ENCODE measurements at regions not wholly inside any gene's neighbourhood (a gene's known extent, or its start where the extent isn't known, plus 50 kb on each side); places are given as distances from the start of the nearest gene placed in this dataset.

GRCh38 chr2:21804151-21804550 lies 680.4 kb downstream of the TDRD15 start:
- Histone ChIP-seq H3K27ac (no peak overlapping the region), H3K4me3 (ENCODE audit: low read depth, low read length) (no peak overlapping the region), H3K4me2 (ENCODE audit: low read length) (no peak overlapping the region), H3K9me3 (ENCODE audit: control insufficient read depth, low read length) (no peaks in the 10 kb centered on the region), H3K9ac (no peak overlapping the region), H2AFZ (no peak overlapping the region), H3K79me2 (no peaks in the 10 kb centered on the region), H3K4me1 (no peaks in the 10 kb centered on the region), H3K36me3 (ENCODE audit: control insufficient read depth, insufficient read depth, low read length) (no peaks in the 10 kb centered on the region), H3K27me3 (ENCODE audit: control insufficient read depth, insufficient read depth, low read length) (no peaks in the 10 kb centered on the region)
- TF ChIP-seq CTCF (IDR thresholded peaks at IDR 0.05), result no peak

GRCh38 chr2:21811541-21811940 lies 687.8 kb downstream of the TDRD15 start:
- H3K9ac ChIP-seq, result no peak overlapping the region
- TF ChIP-seq CTCF (IDR thresholded peaks at IDR 0.05), result no peak
- H3K9me3 ChIP-seq (ENCODE audit: control insufficient read depth, low read length), result no peaks in the 10 kb centered on the region
- H3K4me3 ChIP-seq (ENCODE audit: low read depth, low read length), result no peak overlapping the region
- no peaks in the 10 kb centered on the region for H3K36me3 ChIP-seq (ENCODE audit: control insufficient read depth, insufficient read depth, low read length)
- no peak overlapping the region for H3K4me2 ChIP-seq (ENCODE audit: low read length)
- H2AFZ ChIP-seq, result no peak overlapping the region
- H3K27me3 ChIP-seq (ENCODE audit: control insufficient read depth, insufficient read depth, low read length), result no peaks in the 10 kb centered on the region
- H3K27ac ChIP-seq, result no peak overlapping the region
- no peaks in the 10 kb centered on the region for H3K79me2 ChIP-seq
- no peaks in the 10 kb centered on the region for H3K4me1 ChIP-seq

DNA sequence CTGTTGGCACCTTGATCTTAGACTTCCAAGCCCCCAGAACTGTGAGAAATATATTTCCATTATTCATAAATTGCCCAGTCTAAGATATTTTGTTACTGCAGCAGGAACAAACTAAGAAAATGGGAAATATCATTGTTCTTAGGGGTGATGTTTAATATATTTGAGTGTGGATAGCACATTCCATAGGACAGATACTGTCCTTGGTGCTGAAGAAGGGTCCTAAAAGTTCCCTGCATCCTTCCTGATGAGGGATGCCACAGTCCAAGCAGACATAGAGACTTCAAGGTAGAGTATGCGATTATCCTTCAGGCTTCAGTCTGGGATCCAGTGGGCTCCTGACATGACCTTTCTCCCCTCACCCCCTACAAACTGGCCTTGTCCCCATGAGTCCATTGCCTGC lies 689.0 kb downstream of the TDRD15 start:
- no peak overlapping the region for H2AFZ ChIP-seq
- H3K9ac ChIP-seq, result no peak overlapping the region
- H3K27me3 ChIP-seq (ENCODE audit: control insufficient read depth, insufficient read depth, low read length), result no peaks in the 10 kb centered on the region
- no peaks in the 10 kb centered on the region for H3K36me3 ChIP-seq (ENCODE audit: control insufficient read depth, insufficient read depth, low read length)
- no peaks in the 10 kb centered on the region for H3K9me3 ChIP-seq (ENCODE audit: control insufficient read depth, low read length)
- no peak for TF ChIP-seq CTCF (IDR thresholded peaks at IDR 0.05)
- no peaks in the 10 kb centered on the region for H3K4me1 ChIP-seq
- H3K27ac ChIP-seq, result no peak overlapping the region
- no peaks in the 10 kb centered on the region for H3K79me2 ChIP-seq
- no peak overlapping the region for H3K4me3 ChIP-seq (ENCODE audit: low read depth, low read length)
- H3K4me2 ChIP-seq (ENCODE audit: low read length), result no peak overlapping the region

- no peak overlapping the region for H3K27ac ChIP-seq
- no peaks in the 10 kb centered on the region for H3K36me3 ChIP-seq (ENCODE audit: control insufficient read depth, insufficient read depth, low read length)
- no peaks in the 10 kb centered on the region for H3K4me1 ChIP-seq
- no peaks in the 10 kb centered on the region for H3K9me3 ChIP-seq (ENCODE audit: control insufficient read depth, low read length)
- H2AFZ ChIP-seq, result no peak overlapping the region
- no peaks in the 10 kb centered on the region for H3K79me2 ChIP-seq
- H3K27me3 ChIP-seq (ENCODE audit: control insufficient read depth, insufficient read depth, low read length), result no peaks in the 10 kb centered on the region
- no peak overlapping the region for H3K4me2 ChIP-seq (ENCODE audit: low read length)
- H3K9ac ChIP-seq, result no peak overlapping the region
- no peak overlapping the region for H3K4me3 ChIP-seq (ENCODE audit: low read depth, low read length)
- TF ChIP-seq CTCF (IDR thresholded peaks at IDR 0.05), result no peak
Measured at GRCh38 chr2:21814588-21815149, 690.9 kb downstream of the TDRD15 start.

- no peak for TF ChIP-seq CTCF (IDR thresholded peaks at IDR 0.05)
- Histone ChIP-seq H3K36me3 (ENCODE audit: control insufficient read depth, insufficient read depth, low read length) (no peaks in the 10 kb centered on the region), H2AFZ (no peak overlapping the region), H3K4me1 (no peaks in the 10 kb centered on the region), H3K4me2 (ENCODE audit: low read length) (no peak overlapping the region), H3K4me3 (ENCODE audit: low read depth, low read length) (no peak overlapping the region), H3K9me3 (ENCODE audit: control insufficient read depth, low read length) (no peaks in the 10 kb centered on the region), H3K9ac (no peak overlapping the region), H3K27me3 (ENCODE audit: control insufficient read depth, insufficient read depth, low read length) (no peaks in the 10 kb centered on the region), H3K27ac (no peak overlapping the region), H3K79me2 (no peaks in the 10 kb centered on the region)
Measured at GRCh38 chr2:21818212-21818795, 694.5 kb downstream of the TDRD15 start.

Data from parathyroid adenoma (tissue), 2 donors.